H1 (cell line): ENCODE measurements at regions not wholly inside any gene's neighbourhood (a gene's known extent, or its start where the extent isn't known, plus 50 kb on each side); places are given as distances from the start of the nearest gene placed in this dataset.
A peak's percentile ranks its signal among the peaks of the same experiment; 100 is the strongest.

Experiments
- CTCF ChIA-PET: fragments of 300-600 bp; sonication (Branson Sonifier 250); formaldehyde crosslinking; loops from one replicate; lab custom pipeline; 2021; ENCODE audit not compliant: partially characterized antibody; lab: Charles Lee
- POLR2A ChIA-PET: fragments of 300-600 bp; sonication (Branson Sonifier 250); formaldehyde crosslinking; loops from one replicate; lab custom pipeline; 2021; ENCODE audit warnings: inconsistent platforms; ENCODE audit not compliant: partially characterized antibody; lab: Charles Lee
- DNase-seq, 2 experiments: peaks; one replicate each; pipeline versions ENCODE4 v3.0.0 to v3.0.0-alpha.2; 2010 to 2022; ENCODE audit warnings: low spot score in 2 of 2, low read depth in 1 of 2, mixed read lengths in 1 of 2
- FAIRE-seq: peaks from 2 replicates; lab custom pipeline; 2011; peaks lifted over from hg19 to GRCh38; lab: Jason Lieb, UNC
- H2AFZ ChIP-seq: 2 replicates; pipeline ENCODE4 v1.8.1; 2012; ENCODE audit warnings: low read length, inconsistent platforms
- H2AK5ac ChIP-seq: 2 replicates; pipeline ENCODE4 v1.6.1; 2013; ENCODE audit warnings: low read depth, low read length
- H2BK120ac ChIP-seq: replicated peaks from 2 replicates; pipeline ENCODE3; 2013; ENCODE audit warnings: low read depth, low read length, inconsistent platforms
- H2BK12ac ChIP-seq: 2 replicates; pipeline ENCODE4 v1.6.1; 2013; ENCODE audit warnings: low read depth, low read length
- H2BK15ac ChIP-seq: 2 replicates; pipeline ENCODE4 v1.6.1; 2013; ENCODE audit warnings: low read length
- H2BK20ac ChIP-seq: 2 replicates; pipeline ENCODE4 v1.6.1; 2013; ENCODE audit warnings: low read length
- H2BK5ac ChIP-seq: 2 replicates; pipeline ENCODE4 v1.6.1; 2013; ENCODE audit warnings: low read depth, low read length
- H3K14ac ChIP-seq: 2 replicates; pipeline ENCODE4 v1.6.1; 2013; ENCODE audit warnings: inconsistent platforms; ENCODE audit not compliant: insufficient read length
- H3K18ac ChIP-seq: 2 replicates; pipeline ENCODE4 v1.6.1; 2013; ENCODE audit warnings: low read length; ENCODE audit errors: extremely low read depth
- H3K23ac ChIP-seq: 2 replicates; pipeline ENCODE4 v1.6.1; 2013; ENCODE audit warnings: inconsistent platforms; ENCODE audit not compliant: insufficient read length
- H3K23me2 ChIP-seq: 2 replicates; pipeline ENCODE4 v1.6.1; 2013; ENCODE audit warnings: low read depth, low read length
- H3K27ac ChIP-seq: 2 replicates; pipeline ENCODE4 v1.6.1; 2011; ENCODE audit warnings: low read depth, low read length, inconsistent platforms
- H3K27me3 ChIP-seq, 4 experiments: replicated peaks in 1 of 4; 1 replicate in 1 of 4; 2 replicates in 3 of 4; pipeline versions ENCODE4 v1.6.1 to v1.8.1; 2011 to 2013; ENCODE audit warnings: low read length in 3 of 4, mild to moderate bottlenecking in 3 of 4, inconsistent platforms in 2 of 4, mixed read lengths in 2 of 4, moderate library complexity in 1 of 4; ENCODE audit not compliant: control insufficient read depth in 3 of 4, insufficient read depth in 3 of 4; ENCODE audit errors: extremely low read depth in 1 of 4
- H3K36me3 ChIP-seq, 4 experiments: 2 replicates each; pipeline versions ENCODE4 v1.6.1 to v1.8.1; 2011 to 2013; ENCODE audit warnings: mild to moderate bottlenecking in 4 of 4, low read length in 3 of 4, moderate library complexity in 2 of 4, control low read depth in 1 of 4, inconsistent platforms in 1 of 4; ENCODE audit not compliant: insufficient read depth in 4 of 4, control insufficient read depth in 2 of 4
- H3K4ac ChIP-seq: replicated peaks from 2 replicates; pipeline ENCODE3; 2013; ENCODE audit warnings: low read length, low read depth, mixed read lengths, inconsistent platforms; ENCODE audit not compliant: insufficient read length
- H3K4me1 ChIP-seq, 4 experiments: replicated peaks in 1 of 4; 1 replicate in 1 of 4; 2 replicates in 3 of 4; pipeline versions ENCODE4 v1.6.1 to v1.8.1; 2011 to 2013; ENCODE audit warnings: low read length in 3 of 4, inconsistent platforms in 2 of 4, mixed read lengths in 1 of 4; ENCODE audit not compliant: insufficient read depth in 4 of 4, control insufficient read depth in 3 of 4
- H3K4me2 ChIP-seq, 2 experiments: 2 replicates each; pipeline versions ENCODE4 v1.6.1 to v1.8.1; 2011 to 2013; ENCODE audit warnings: low read depth in 2 of 2, low read length in 2 of 2, control low read depth in 1 of 2, inconsistent platforms in 1 of 2, mild to moderate bottlenecking in 1 of 2; ENCODE audit not compliant: insufficient read depth in 1 of 2
- H3K4me3 ChIP-seq, 4 experiments: fragments of 200-600, 300-600 bp in 1 of 4; sonication (generic), shearing (Covaris generic), sonication (Bioruptor Twin) in 1 of 4; 2 replicates each; pipeline versions ENCODE4 v1.5.1 to v1.8.1; 2011 to 2016; ENCODE audit warnings: low read length in 4 of 4, low read depth in 3 of 4, control low read depth in 2 of 4, inconsistent platforms in 2 of 4, mild to moderate bottlenecking in 2 of 4, mixed read lengths in 1 of 4, moderate library complexity in 1 of 4; ENCODE audit not compliant: insufficient read depth in 2 of 4; ENCODE audit errors: extremely low read depth in 1 of 4
- H3K56ac ChIP-seq: replicated peaks from 2 replicates; pipeline ENCODE3; 2013; ENCODE audit warnings: low read depth, mild to moderate bottlenecking, mixed read lengths, low read length, inconsistent platforms; ENCODE audit not compliant: insufficient read length
- H3K79me1 ChIP-seq: 2 replicates; pipeline ENCODE4 v1.6.1; 2013; ENCODE audit warnings: low read depth, low read length, control low read depth
- H3K79me2 ChIP-seq, 2 experiments: 2 replicates each; pipeline versions ENCODE4 v1.6.1 to v1.8.1; 2012 to 2013; ENCODE audit warnings: low read length in 2 of 2, mild to moderate bottlenecking in 2 of 2, inconsistent platforms in 1 of 2; ENCODE audit not compliant: insufficient read depth in 2 of 2, control insufficient read depth in 1 of 2
- H3K9ac ChIP-seq, 4 experiments: replicated peaks in 1 of 4; 1 replicate in 1 of 4; 2 replicates in 3 of 4; pipeline versions ENCODE4 v1.6.1 to v1.8.1; 2011 to 2013; ENCODE audit warnings: low read depth in 3 of 4, low read length in 3 of 4, control low read depth in 2 of 4, mild to moderate bottlenecking in 2 of 4, moderate library complexity in 2 of 4, inconsistent platforms in 1 of 4; ENCODE audit errors: extremely low read depth in 1 of 4
- H3K9me3 ChIP-seq, 2 experiments: 2 replicates each; pipeline versions ENCODE4 v1.6.1 to v1.8.1; 2012 to 2013; ENCODE audit warnings: mild to moderate bottlenecking in 2 of 2, moderate library complexity in 2 of 2, control low read depth in 1 of 2, inconsistent platforms in 1 of 2, low read depth in 1 of 2, low read length in 1 of 2, mixed read lengths in 1 of 2; ENCODE audit not compliant: insufficient read depth in 2 of 2
- H4K20me1 ChIP-seq, 2 experiments: replicated peaks in 1 of 2; 2 replicates each; pipeline versions ENCODE3 to v1.8.1; 2011 to 2013; ENCODE audit warnings: inconsistent platforms in 2 of 2, low read length in 2 of 2, mild to moderate bottlenecking in 1 of 2; ENCODE audit not compliant: insufficient read depth in 2 of 2, control insufficient read depth in 1 of 2
- H4K5ac ChIP-seq: 2 replicates; pipeline ENCODE4 v1.6.1; 2013; ENCODE audit warnings: low read length, low read depth, mixed read lengths, inconsistent platforms; ENCODE audit not compliant: insufficient read length
- H4K8ac ChIP-seq: 2 replicates; pipeline ENCODE4 v1.8.0; 2013; ENCODE audit warnings: mild to moderate bottlenecking, moderate library complexity, low read length, inconsistent platforms; ENCODE audit not compliant: insufficient read depth; ENCODE audit errors: extremely low read depth
- H4K91ac ChIP-seq: replicated peaks from 2 replicates; pipeline ENCODE3; 2013; ENCODE audit warnings: low read length, mixed read lengths, inconsistent platforms; ENCODE audit not compliant: insufficient read length
- JUN ChIP-seq: IDR thresholded peaks from 2 replicates; pipeline ENCODE4 v1.6.1; 2011; ENCODE audit warnings: low read depth, mild to moderate bottlenecking, improper control_type of control experiment, low read length
- KDM4A ChIP-seq: IDR thresholded peaks from one replicate; pipeline ENCODE4 v1.7.1; 2012; ENCODE audit warnings: low read depth, mild to moderate bottlenecking, moderate library complexity, low read length, inconsistent platforms; ENCODE audit not compliant: severe bottlenecking
- MAFK ChIP-seq: IDR thresholded peaks from 2 replicates; pipeline ENCODE4 v1.6.1; 2012; ENCODE audit warnings: low read depth, mild to moderate bottlenecking, improper control_type of control experiment, low read length
- ZNF274 ChIP-seq: IDR thresholded peaks from 2 replicates; pipeline ENCODE4 v1.7.0; 2012; ENCODE audit warnings: low read length, borderline replicate concordance; ENCODE audit errors: extremely low read depth
- WGBS, 2 experiments: shearing (Covaris generic) in 1 of 2; methylation state at CpG; one replicate each; pipeline versions ENCODE4 v1.1.6 to v1.1.7; 2013 to 2015; ENCODE audit warnings: low lambda C conversion rate in 2 of 2, mixed read lengths in 2 of 2, inconsistent platforms in 1 of 2, low coverage in 1 of 2, missing lambda C conversion rate in 1 of 2; ENCODE audit not compliant: insufficient replicate concordance in 2 of 2, insufficient coverage in 1 of 2, insufficient read length in 1 of 2; ENCODE audit errors: extremely low coverage in 1 of 2, missing lambda C conversion rate in 1 of 2; 5-methylcytosine and 5-hydroxymethylcytosine counted together
- TF ChIP-seq, protein P1 (sequence below): IDR thresholded peaks from 2 replicates; pipeline ENCODE4 v1.6.1; 2011; ENCODE audit warnings: low read depth, mild to moderate bottlenecking, low read length; ENCODE audit not compliant: insufficient read depth

DNA sequence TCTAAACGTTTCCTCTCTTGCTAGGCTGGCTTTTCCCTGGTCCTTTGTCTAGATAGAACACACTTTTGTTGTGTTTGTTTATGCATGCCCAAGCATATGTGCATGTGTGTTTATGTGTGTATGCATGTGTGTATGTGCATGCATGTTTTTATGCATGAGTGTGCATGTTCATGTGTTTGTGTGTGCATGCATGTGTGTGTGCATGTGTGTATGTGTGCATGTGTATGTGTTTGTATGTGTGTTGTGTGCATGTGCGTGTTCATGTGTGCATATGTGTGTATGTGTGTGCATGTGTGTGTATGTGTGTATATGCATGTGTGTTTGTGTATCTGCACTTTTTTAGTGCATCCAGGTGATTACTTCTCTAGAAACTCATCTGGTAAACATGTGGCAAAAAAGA is 558.0 kb downstream of the GALR1 start:
- Histone ChIP-seq H2BK5ac (no peak overlapping the region), H2AK5ac (peak overlapping the region; percentile 90; the same call in 1 of the 2 replicates), H3K4me1 (no peaks in the 10 kb centered on the region), H3K4me2 (no peak overlapping the region), H3K27ac (no peak overlapping the region), H3K9me3 (no peaks in the 10 kb centered on the region), H3K4me3 (no peak overlapping the region), H2BK120ac (no peak overlapping the region), H3K23ac (no peak overlapping the region), H2BK15ac (peak overlapping the region; percentile 55; the same call in 1 of the 2 replicates), H4K91ac (no peak overlapping the region), H2BK12ac (no peak overlapping the region), H3K23me2 (peaks cover 2% of the 10 kb centered on the region; the same call in 1 of the 2 replicates), H3K18ac (no peak overlapping the region), H2AFZ (no peak overlapping the region), H3K56ac (no peak overlapping the region), H3K4ac (no peak overlapping the region), H4K8ac (no peak overlapping the region), H3K27me3 (no peaks in the 10 kb centered on the region), H3K36me3 (no peaks in the 10 kb centered on the region), H2BK20ac (no peak overlapping the region), H3K14ac (peak overlapping the region; percentile 63), H3K9ac (no peak overlapping the region), H3K79me1 (0 out of 2 replicates have a peak, but pooled peaks cover 2% of the 10 kb centered on the region), H4K5ac (no peak overlapping the region), H4K20me1 (peaks cover 0 to 2% of the 10 kb centered on the region in 2 experiments), H3K79me2 (no peaks in the 10 kb centered on the region; a peak in 1 of 4 replicates)
- FAIRE-seq = no peak
- TF ChIP-seq MAFK (no peak), ZNF274 (no peak), KDM4A (no peak), JUN (no peak)
- TF ChIP-seq, protein P1, sequence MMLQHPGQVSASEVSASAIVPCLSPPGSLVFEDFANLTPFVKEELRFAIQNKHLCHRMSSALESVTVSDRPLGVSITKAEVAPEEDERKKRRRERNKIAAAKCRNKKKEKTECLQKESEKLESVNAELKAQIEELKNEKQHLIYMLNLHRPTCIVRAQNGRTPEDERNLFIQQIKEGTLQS = no peak
- 95% methylated on average over 2 of the region's 2 CpGs; no CpG with 5 or more reads in 1 of the 2 experiments for WGBS, 2 experiments
- ChIA-PET CTCF (no interaction called here), POLR2A (no interaction called here)
- no peak for DNase-seq
